ENCODE measurements at regions not wholly inside any gene's neighbourhood (a gene's known extent, or its start where the extent isn't known, plus 50 kb on each side); places are given as distances from the start of the nearest gene placed in this dataset.
A peak's percentile ranks its signal among the peaks of the same experiment; 100 is the strongest.

DNA sequence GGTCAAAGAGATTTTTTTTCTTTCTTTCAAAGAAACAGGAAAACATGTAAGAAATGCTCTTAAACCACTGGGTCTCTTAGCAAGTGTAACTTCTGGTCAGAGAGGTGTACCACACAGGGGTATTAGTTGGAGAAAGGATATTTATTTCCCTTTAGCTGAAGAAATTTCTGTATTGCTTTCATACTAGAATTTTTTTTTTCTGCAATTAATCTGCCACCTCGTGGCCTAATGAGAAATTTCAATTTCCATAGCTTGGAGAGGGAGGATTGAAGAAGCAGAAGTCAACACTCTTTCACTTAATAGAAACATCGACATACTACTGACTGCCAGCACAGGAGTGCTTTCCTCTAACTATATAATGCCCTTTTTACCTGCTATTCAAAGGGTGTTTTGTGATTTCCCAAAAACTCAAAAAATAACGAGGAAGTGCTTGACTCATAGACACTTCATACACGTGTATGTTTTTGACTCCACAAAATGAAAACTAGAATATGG, 177.6 kb upstream of the NAMPT start:
- no peak for TF ChIP-seq ASH2L (IDR thresholded peaks at IDR 0.05; ENCODE audit: insufficient read length, low read depth, low read length)
- TF ChIP-seq, protein P1, sequence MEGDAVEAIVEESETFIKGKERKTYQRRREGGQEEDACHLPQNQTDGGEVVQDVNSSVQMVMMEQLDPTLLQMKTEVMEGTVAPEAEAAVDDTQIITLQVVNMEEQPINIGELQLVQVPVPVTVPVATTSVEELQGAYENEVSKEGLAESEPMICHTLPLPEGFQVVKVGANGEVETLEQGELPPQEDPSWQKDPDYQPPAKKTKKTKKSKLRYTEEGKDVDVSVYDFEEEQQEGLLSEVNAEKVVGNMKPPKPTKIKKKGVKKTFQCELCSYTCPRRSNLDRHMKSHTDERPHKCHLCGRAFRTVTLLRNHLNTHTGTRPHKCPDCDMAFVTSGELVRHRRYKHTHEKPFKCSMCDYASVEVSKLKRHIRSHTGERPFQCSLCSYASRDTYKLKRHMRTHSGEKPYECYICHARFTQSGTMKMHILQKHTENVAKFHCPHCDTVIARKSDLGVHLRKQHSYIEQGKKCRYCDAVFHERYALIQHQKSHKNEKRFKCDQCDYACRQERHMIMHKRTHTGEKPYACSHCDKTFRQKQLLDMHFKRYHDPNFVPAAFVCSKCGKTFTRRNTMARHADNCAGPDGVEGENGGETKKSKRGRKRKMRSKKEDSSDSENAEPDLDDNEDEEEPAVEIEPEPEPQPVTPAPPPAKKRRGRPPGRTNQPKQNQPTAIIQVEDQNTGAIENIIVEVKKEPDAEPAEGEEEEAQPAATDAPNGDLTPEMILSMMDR (CRISPR knock-in tag; IDR thresholded peaks at IDR 0.05), result peak; percentile 41
- TF ChIP-seq POLR2AphosphoS5 (IDR thresholded peaks at IDR 0.05; ENCODE audit: low read depth, low read length), result no peak
- no peak for TF ChIP-seq KDM2A (CRISPR knock-in tag; IDR thresholded peaks at IDR 0.05; ENCODE audit: borderline replicate concordance, low read depth)
- TF ChIP-seq NFE2L1 (CRISPR knock-in tag; IDR thresholded peaks at IDR 0.05; ENCODE audit: borderline replicate concordance), result no peak
- TF ChIP-seq, protein P2, sequence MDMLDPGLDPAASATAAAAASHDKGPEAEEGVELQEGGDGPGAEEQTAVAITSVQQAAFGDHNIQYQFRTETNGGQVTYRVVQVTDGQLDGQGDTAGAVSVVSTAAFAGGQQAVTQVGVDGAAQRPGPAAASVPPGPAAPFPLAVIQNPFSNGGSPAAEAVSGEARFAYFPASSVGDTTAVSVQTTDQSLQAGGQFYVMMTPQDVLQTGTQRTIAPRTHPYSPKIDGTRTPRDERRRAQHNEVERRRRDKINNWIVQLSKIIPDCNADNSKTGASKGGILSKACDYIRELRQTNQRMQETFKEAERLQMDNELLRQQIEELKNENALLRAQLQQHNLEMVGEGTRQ (IDR thresholded peaks at IDR 0.05; ENCODE audit: low read depth, low read length), result no peak
- TF ChIP-seq, protein P2 (CRISPR knock-in tag; IDR thresholded peaks at IDR 0.05; ENCODE audit: borderline replicate concordance), result no peak
- no peak for TF ChIP-seq PCBP2 (optimal IDR thresholded peaks at IDR 0.05; ENCODE audit: low read depth, low read length, poor library complexity, severe bottlenecking)
- no peak for TF ChIP-seq ATF1 (CRISPR knock-in tag; IDR thresholded peaks at IDR 0.05)
- no peak for TF ChIP-seq ZNF558 (CRISPR knock-in tag; IDR thresholded peaks at IDR 0.05; ENCODE audit: borderline replicate concordance)
- peak; percentile 62 for TF ChIP-seq SMC3 (IDR thresholded peaks at IDR 0.05; ENCODE audit: low read length)
- no peak for TF ChIP-seq TP53 (CRISPR knock-in tag; conservative IDR thresholded peaks at IDR 0.05)
- no peak for TF ChIP-seq ZZZ3 (CRISPR knock-in tag; IDR thresholded peaks at IDR 0.05; ENCODE audit: borderline replicate concordance)
- no peak for TF ChIP-seq NRL (CRISPR knock-in tag; IDR thresholded peaks at IDR 0.05; ENCODE audit: borderline replicate concordance)
- TF ChIP-seq GATAD2A (CRISPR knock-in tag; IDR thresholded peaks at IDR 0.05), result no peak

All from HepG2 (cell line).